ENCODE measurements at regions not wholly inside any gene's neighbourhood (a gene's known extent, or its start where the extent isn't known, plus 50 kb on each side); places are given as distances from the start of the nearest gene placed in this dataset.

- TF ChIP-seq CTCF (IDR thresholded peaks at IDR 0.05) (no peak), POLR2AphosphoS5 (IDR thresholded peaks at IDR 0.05) (no peak)
Observed at GRCh38 chr4:35836596-35836995, 407.7 kb downstream of the ARAP2 start.
